Activated T-helper 17 cell treated with anti-CD3 and anti-CD28 coated beads, Interleukin-2, amount 50 U/mL, for 72 hours (primary cell): ENCODE measurements at regions not wholly inside any gene's neighbourhood (a gene's known extent, or its start where the extent isn't known, plus 50 kb on each side); places are given as distances from the start of the nearest gene placed in this dataset.

Source experiments
- ATAC-seq: fragments of 150-1000 bp; cut with Tn5 transposase; replicated peaks from 2 replicates; pipeline ENCODE4 v1.10.0; 2021; ENCODE audit warnings: mild to moderate bottlenecking, moderate library complexity
- H3K27ac Mint-ChIP-seq: one replicate; pipeline ENCODE4 v1.8.0; 2022; ENCODE audit warnings: mixed read lengths
- H3K27me3 Mint-ChIP-seq: one replicate; pipeline ENCODE4 v1.8.0; 2022; ENCODE audit warnings: mixed read lengths
- H3K36me3 Mint-ChIP-seq: one replicate; pipeline ENCODE4 v1.8.0; 2022; ENCODE audit warnings: low read depth, mild to moderate bottlenecking, mixed read lengths
- H3K4me1 Mint-ChIP-seq: one replicate; pipeline ENCODE4 v1.8.0; 2022; ENCODE audit warnings: mixed read lengths
- H3K4me3 Mint-ChIP-seq: one replicate; pipeline ENCODE4 v1.8.0; 2022; ENCODE audit warnings: mild to moderate bottlenecking, mixed read lengths
- H3K9me3 Mint-ChIP-seq: one replicate; pipeline ENCODE4 v1.8.0; 2022; ENCODE audit warnings: mixed read lengths

DNA sequence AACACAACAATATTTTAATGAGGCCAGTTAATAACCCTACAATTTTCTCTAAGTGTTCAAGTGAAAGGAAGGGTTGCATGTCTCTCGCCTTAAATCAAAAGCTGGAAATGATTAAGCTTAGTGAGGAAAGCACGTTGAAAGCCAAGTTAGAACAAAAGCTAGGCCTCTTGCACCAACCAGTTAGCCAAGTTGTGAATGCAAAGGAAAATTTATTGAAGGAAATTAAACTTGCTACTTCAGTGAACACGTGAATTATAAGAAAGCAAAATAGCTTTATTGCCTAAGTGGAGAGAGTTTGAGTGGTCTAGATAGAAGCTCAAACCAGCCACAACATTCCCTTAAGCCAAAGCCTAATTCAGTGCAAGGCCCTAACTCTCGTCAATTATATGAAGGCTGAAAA is 135.6 kb downstream of the DUSP10 start:
- H3K27ac Mint-ChIP-seq: no peak overlapping the region
- H3K9me3 Mint-ChIP-seq: no peaks in the 10 kb centered on the region

GRCh38 chr1:221608835-221609320 is 133.0 kb downstream of the DUSP10 start:
- no peak for ATAC-seq
- H3K4me3 Mint-ChIP-seq: no peak overlapping the region
- no peaks in the 10 kb centered on the region for H3K9me3 Mint-ChIP-seq
- H3K36me3 Mint-ChIP-seq: no peaks in the 10 kb centered on the region
- no peaks in the 10 kb centered on the region for H3K27me3 Mint-ChIP-seq
- H3K4me1 Mint-ChIP-seq: no peaks in the 10 kb centered on the region
- H3K27ac Mint-ChIP-seq: no peak overlapping the region

More for the DNA sequence above, 135.6 kb downstream of the DUSP10 start:
- ATAC-seq: no peak
- Mint-ChIP-seq H3K4me3 (no peak overlapping the region), H3K36me3 (no peaks in the 10 kb centered on the region), H3K27me3 (no peaks in the 10 kb centered on the region), H3K4me1 (no peaks in the 10 kb centered on the region)

- H3K27ac Mint-ChIP-seq: no peak overlapping the region
These were observed 130.2 kb downstream of the DUSP10 start for GRCh38 chr1:221611656-221612046.

DNA sequence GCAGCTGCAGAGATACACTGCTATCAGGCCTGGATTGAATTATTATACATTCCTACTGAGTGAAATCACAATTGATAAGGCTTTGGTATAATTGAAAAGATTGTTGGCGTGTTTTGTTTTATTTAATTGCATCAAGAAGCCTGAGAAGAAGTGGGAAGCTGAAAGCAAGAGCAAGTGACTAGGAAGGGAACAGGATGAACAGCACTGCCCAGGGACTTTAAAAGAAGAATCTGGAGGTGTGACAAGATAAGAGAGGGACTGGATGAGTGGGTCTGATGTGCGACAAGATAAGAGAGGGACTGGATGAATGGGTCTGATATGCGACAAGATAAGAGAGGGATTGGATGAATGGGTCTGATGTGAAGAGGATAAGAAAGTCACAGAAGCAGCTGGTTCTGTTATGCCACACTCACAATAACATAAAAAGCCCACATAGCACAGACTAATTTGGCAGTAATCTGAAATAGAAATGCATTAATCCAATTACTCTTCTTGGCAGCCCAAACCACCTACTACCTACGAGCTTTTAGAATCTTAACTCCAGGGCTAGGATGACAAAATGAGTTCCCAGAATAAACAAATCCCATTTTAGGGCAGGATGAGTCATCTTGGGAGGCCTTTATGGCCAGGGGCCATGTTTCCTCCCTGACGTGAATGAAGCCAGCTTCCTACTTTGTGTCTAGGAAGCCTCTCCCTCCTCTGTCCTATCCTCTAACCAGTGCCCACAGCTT is 129.7 kb downstream of the DUSP10 start:
- Mint-ChIP-seq H3K9me3 (no peaks in the 10 kb centered on the region), H3K36me3 (no peaks in the 10 kb centered on the region), H3K4me3 (no peak overlapping the region), H3K27me3 (no peaks in the 10 kb centered on the region), H3K27ac (no peak overlapping the region), H3K4me1 (no peaks in the 10 kb centered on the region)
- ATAC-seq: no peak

More at GRCh38 chr1:221611656-221612046, 130.2 kb downstream of the DUSP10 start:
- no peaks in the 10 kb centered on the region for H3K9me3 Mint-ChIP-seq
- no peaks in the 10 kb centered on the region for H3K27me3 Mint-ChIP-seq
- ATAC-seq: no peak
- H3K36me3 Mint-ChIP-seq: no peaks in the 10 kb centered on the region
- no peaks in the 10 kb centered on the region for H3K4me1 Mint-ChIP-seq
- H3K4me3 Mint-ChIP-seq: no peak overlapping the region

DNA sequence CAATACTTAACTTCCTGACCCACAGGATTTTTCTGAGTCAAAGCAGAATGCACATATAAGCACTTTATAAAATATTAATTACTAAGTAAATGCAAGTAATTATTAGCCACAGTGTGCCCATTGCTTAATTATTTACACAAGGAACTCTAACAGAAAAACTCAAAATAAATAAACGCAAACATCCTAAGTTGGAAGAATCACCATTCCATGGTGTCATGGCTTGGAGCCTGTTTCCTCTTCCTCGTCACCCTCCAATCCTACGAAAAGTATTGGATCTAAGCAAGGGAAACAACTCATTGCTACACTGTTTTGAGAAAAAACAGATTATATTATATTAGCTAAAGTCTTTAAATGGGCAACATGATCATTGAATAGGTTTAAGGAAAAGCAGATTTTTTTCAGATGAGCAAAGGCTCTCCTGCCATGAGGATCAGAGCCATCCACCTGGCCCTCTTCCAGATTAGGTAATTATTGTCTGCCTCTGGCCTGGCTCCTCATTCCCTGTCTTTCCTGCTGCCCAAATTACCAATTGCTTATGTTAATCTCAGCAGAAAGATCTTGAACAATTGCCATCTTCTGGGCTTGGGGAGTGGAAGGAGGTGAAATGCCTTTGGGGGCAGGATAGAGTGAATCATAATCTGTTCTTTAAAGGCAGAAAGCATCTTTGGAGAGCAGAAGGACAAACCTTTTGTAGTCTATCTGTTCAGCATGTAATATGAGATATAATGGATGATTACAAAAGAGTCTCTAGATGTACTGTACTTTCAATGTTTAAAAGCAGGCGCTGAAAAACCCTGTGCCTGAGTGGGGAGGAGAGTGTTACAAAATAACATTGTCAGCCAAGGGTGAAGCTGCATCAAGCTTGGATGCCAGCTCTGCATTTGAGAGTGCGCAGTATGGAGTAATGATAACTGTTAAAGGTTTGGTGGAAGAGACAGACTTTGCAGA is 121.2 kb downstream of the DUSP10 start:
- Mint-ChIP-seq H3K27ac (no peak overlapping the region), H3K4me3 (no peak overlapping the region), H3K9me3 (no peaks in the 10 kb centered on the region), H3K27me3 (no peaks in the 10 kb centered on the region), H3K4me1 (no peaks in the 10 kb centered on the region), H3K36me3 (no peaks in the 10 kb centered on the region)
- ATAC-seq: no peak

GRCh38 chr1:221621683-221622082 is 120.2 kb downstream of the DUSP10 start:
- H3K4me3 Mint-ChIP-seq: no peak overlapping the region
- H3K36me3 Mint-ChIP-seq: no peaks in the 10 kb centered on the region
- no peaks in the 10 kb centered on the region for H3K9me3 Mint-ChIP-seq
- H3K4me1 Mint-ChIP-seq: no peaks in the 10 kb centered on the region
- no peak for ATAC-seq
- H3K27ac Mint-ChIP-seq: no peak overlapping the region
- H3K27me3 Mint-ChIP-seq: no peaks in the 10 kb centered on the region

DNA sequence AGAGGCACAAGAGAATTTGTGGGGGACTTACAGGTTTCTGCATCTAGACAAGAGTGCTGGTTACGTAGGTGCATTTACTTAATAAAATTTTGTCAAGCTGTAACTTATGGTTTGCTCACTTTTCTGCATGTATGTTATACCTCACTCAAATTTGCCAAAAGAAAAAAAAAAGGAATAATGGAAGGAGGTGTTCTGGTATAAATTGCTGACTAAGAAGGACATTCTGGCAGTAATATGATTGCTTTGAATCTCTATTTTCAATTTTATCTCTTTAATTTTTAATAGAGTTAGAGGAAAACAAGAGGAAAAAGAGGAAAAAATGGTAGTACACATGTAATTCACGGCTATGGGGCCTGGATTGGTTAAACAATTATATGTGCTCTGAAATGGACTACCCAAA is 119.5 kb downstream of the DUSP10 start:
- H3K4me3 Mint-ChIP-seq: no peak overlapping the region
- no peaks in the 10 kb centered on the region for H3K27me3 Mint-ChIP-seq
- no peaks in the 10 kb centered on the region for H3K9me3 Mint-ChIP-seq
- H3K27ac Mint-ChIP-seq: no peak overlapping the region
- no peaks in the 10 kb centered on the region for H3K4me1 Mint-ChIP-seq
- no peaks in the 10 kb centered on the region for H3K36me3 Mint-ChIP-seq
- no peak for ATAC-seq

DNA sequence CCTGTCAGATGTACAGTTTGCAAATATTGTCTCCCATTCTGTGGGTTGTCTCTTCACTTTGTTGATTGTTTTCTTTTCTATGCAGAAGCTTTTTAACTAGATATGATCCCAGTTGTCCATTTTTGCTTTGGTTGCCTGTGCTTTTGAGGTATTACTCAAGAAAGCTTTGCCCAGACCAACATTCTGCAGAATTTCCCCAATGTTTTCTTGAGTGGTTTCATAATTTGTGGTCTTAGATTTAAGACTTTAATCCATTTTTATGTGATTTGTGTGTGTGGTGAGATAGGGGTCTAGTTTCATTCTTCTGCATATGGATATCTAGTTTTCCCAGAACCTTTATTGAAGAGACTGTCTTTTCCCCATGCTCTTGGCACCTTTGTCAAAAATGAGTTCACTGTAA is 116.9 kb downstream of the DUSP10 start:
- Mint-ChIP-seq H3K27me3 (no peaks in the 10 kb centered on the region), H3K36me3 (no peaks in the 10 kb centered on the region), H3K27ac (no peak overlapping the region), H3K9me3 (no peaks in the 10 kb centered on the region), H3K4me1 (no peaks in the 10 kb centered on the region), H3K4me3 (no peak overlapping the region)
- no peak for ATAC-seq

DNA sequence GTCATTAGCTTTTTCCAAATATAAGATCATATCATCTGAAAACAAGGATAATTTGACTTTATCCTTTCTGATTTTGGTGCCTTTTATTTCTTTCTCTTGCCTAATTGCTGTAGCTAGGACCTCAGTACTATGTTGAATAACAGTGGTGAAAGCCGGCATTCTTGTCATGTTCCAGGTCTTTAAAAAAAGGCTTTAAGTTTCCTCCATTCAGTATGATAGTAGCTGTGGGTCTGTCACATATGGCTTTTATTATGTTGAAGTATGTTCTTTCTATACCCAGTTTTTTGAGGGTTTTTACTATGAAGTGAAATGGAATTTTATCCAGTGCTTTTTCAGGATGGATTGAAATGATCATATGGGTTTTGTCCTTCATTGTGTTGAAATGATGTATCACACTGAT is 115.8 kb downstream of the DUSP10 start:
- Mint-ChIP-seq H3K4me1 (no peaks in the 10 kb centered on the region), H3K9me3 (no peaks in the 10 kb centered on the region), H3K36me3 (no peaks in the 10 kb centered on the region), H3K27ac (no peak overlapping the region), H3K4me3 (no peak overlapping the region), H3K27me3 (no peaks in the 10 kb centered on the region)
- ATAC-seq: no peak

GRCh38 chr1:221630236-221630635 is 111.7 kb downstream of the DUSP10 start:
- no peaks in the 10 kb centered on the region for H3K27me3 Mint-ChIP-seq
- no peaks in the 10 kb centered on the region for H3K9me3 Mint-ChIP-seq
- H3K4me1 Mint-ChIP-seq: no peaks in the 10 kb centered on the region
- no peak for ATAC-seq
- H3K27ac Mint-ChIP-seq: no peak overlapping the region
- H3K36me3 Mint-ChIP-seq: no peaks in the 10 kb centered on the region
- no peak overlapping the region for H3K4me3 Mint-ChIP-seq

- Mint-ChIP-seq H3K4me1 (no peaks in the 10 kb centered on the region), H3K4me3 (no peak overlapping the region), H3K27ac (no peak overlapping the region), H3K36me3 (no peaks in the 10 kb centered on the region), H3K27me3 (no peaks in the 10 kb centered on the region), H3K9me3 (no peaks in the 10 kb centered on the region)
- ATAC-seq: no peak
These were observed 110.3 kb downstream of the DUSP10 start for GRCh38 chr1:221631556-221631955.

DNA sequence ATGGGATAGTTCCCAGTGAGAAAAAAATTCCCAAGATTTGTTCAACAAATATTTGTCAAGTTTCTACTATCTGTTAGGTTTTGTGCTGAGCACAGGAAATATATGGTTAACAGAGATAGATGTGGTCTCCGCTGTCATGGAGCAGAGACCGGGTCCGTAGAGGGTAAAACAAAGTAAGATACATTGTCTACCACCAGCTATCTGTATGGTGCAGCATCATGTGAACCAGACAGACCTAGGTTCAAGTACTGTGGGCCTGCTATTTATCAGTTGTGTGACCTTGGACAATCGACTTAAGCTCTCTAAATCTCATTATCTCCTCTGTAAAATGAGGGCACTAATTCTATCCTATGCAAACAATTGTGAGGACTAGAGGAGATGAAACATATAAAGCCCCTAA is 109.8 kb downstream of the DUSP10 start:
- Mint-ChIP-seq H3K27me3 (no peaks in the 10 kb centered on the region), H3K36me3 (no peaks in the 10 kb centered on the region), H3K4me1 (no peaks in the 10 kb centered on the region), H3K9me3 (no peaks in the 10 kb centered on the region), H3K27ac (no peak overlapping the region), H3K4me3 (no peak overlapping the region)
- ATAC-seq: no peak

DNA sequence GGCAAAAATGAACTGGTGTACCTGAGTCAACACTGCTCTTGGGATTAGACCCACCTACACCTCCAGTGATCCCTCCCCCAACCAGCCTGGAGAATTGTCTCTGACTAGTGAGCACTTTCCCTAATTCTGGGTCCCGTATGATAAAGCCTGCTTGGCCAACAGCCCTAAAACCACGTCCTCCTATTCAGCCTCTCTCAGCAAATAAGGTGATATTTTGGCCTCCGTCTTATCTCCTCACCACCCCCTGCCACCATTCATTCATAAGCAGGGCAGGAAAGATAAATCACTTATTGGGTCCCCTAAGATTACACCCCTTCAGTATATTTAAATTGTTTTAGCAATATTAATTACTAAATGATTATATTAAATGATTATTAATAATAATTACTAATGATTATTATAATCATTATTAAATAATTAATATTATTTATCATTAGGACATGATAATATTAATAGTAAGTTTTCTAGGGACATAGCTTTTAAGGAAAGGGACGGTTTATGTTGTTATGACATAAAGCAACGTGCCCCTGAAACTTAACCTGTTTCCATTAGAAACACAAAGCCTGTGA is 108.0 kb downstream of the DUSP10 start:
- no peaks in the 10 kb centered on the region for H3K36me3 Mint-ChIP-seq
- no peak for ATAC-seq
- H3K4me3 Mint-ChIP-seq: no peak overlapping the region

GRCh38 chr1:221634606-221635005 is 107.3 kb downstream of the DUSP10 start:
- H3K4me1 Mint-ChIP-seq: no peaks in the 10 kb centered on the region
- no peak overlapping the region for H3K4me3 Mint-ChIP-seq
- H3K27me3 Mint-ChIP-seq: no peaks in the 10 kb centered on the region
- no peaks in the 10 kb centered on the region for H3K9me3 Mint-ChIP-seq
- H3K27ac Mint-ChIP-seq: no peak overlapping the region
- no peaks in the 10 kb centered on the region for H3K36me3 Mint-ChIP-seq
- ATAC-seq: no peak

More for the DNA sequence above, 108.0 kb downstream of the DUSP10 start:
- Mint-ChIP-seq H3K27ac (no peak overlapping the region), H3K4me1 (no peaks in the 10 kb centered on the region), H3K27me3 (no peaks in the 10 kb centered on the region), H3K9me3 (no peaks in the 10 kb centered on the region)

DNA sequence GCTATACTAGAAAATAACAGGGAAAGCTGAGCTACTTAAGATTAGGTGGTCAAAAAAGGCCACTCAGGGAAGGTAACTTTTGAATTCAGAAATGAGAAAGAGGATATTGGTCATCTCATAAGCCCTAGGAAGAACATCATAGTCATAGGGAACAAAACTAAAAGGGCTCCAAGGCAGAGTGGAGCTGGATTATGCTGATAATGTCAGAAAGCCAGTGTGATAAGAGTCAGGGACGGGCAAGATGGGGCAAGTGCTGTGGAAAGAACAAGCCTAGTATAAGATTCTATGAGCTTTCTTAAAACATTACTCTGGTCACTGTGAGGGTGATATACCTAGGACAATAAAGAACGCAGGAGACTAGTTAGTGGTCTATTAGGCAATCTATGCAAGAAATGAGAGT is 106.6 kb downstream of the DUSP10 start:
- no peaks in the 10 kb centered on the region for H3K4me1 Mint-ChIP-seq

More for the DNA sequence above, 106.6 kb downstream of the DUSP10 start:
- Mint-ChIP-seq H3K27ac (no peak overlapping the region), H3K27me3 (no peaks in the 10 kb centered on the region), H3K9me3 (no peaks in the 10 kb centered on the region), H3K4me3 (no peak overlapping the region), H3K36me3 (no peaks in the 10 kb centered on the region)
- ATAC-seq: no peak
